Lung (tissue), 11 donors: ENCODE measurements at regions not wholly inside any gene's neighbourhood (a gene's known extent, or its start where the extent isn't known, plus 50 kb on each side); places are given as distances from the start of the nearest gene placed in this dataset.

ENCODE experiments used
- ATAC-seq: fragments of 200-7000 bp; cut with Tn5 transposase; one replicate; pipeline ENCODE4 v1.9.1; 2020; ENCODE audit warnings: moderate number of reproducible peaks; ENCODE audit not compliant: insufficient read depth, low FRiP score
- DNase-seq, 3 donors: peaks; one replicate each; pipeline ENCODE4 v3.0.0-alpha.2; 2013 to 2017
- H3K27ac ChIP-seq, 2 donors: one replicate each; pipeline ENCODE4 v1.5.1; 2013; ENCODE audit warnings: mild to moderate bottlenecking in 2 of 2, moderate library complexity in 2 of 2, control low read depth in 1 of 2, inconsistent platforms in 1 of 2, low read depth in 1 of 2, low read length in 1 of 2
- H3K27me3 ChIP-seq, 3 donors: one replicate each; pipeline ENCODE4 v1.5.1; 2013; ENCODE audit warnings: low read length in 2 of 3; ENCODE audit not compliant: control insufficient read depth in 3 of 3, insufficient read depth in 3 of 3
- H3K36me3 ChIP-seq, 4 donors: one replicate each; pipeline ENCODE4 v1.5.1; 2013; ENCODE audit warnings: low read length in 4 of 4, mild to moderate bottlenecking in 1 of 4, moderate library complexity in 1 of 4; ENCODE audit not compliant: control insufficient read depth in 4 of 4, insufficient read depth in 4 of 4
- H3K4me1 ChIP-seq, 5 donors: one replicate each; pipeline ENCODE4 v1.5.1; 2013; ENCODE audit warnings: low read length in 5 of 5, mild to moderate bottlenecking in 2 of 5, moderate library complexity in 1 of 5; ENCODE audit not compliant: control insufficient read depth in 5 of 5, insufficient read depth in 5 of 5
- H3K4me3 ChIP-seq: one replicate; pipeline ENCODE4 v1.5.1; 2013; ENCODE audit warnings: mild to moderate bottlenecking, control low read depth, moderate library complexity
- H3K9ac ChIP-seq, 2 donors: one replicate each; pipeline ENCODE4 v1.5.1; 2013; ENCODE audit warnings: low read length in 2 of 2, control low read depth in 1 of 2; ENCODE audit not compliant: insufficient read depth in 1 of 2
- H3K9me3 ChIP-seq, 4 donors: one replicate each; pipeline ENCODE4 v1.5.1; 2013; ENCODE audit warnings: low read length in 3 of 4, mild to moderate bottlenecking in 1 of 4, moderate library complexity in 1 of 4; ENCODE audit not compliant: control insufficient read depth in 4 of 4, insufficient read depth in 3 of 4
- CTCF ChIP-seq: IDR thresholded peaks from 2 replicates; pipeline ENCODE4 v1.5.1; 2012; ENCODE audit warnings: mild to moderate bottlenecking; ENCODE audit errors: control extremely low read depth, extremely low read depth
- WGBS, 2 donors: extraction: QIAGEN DNeasy Blood & Tissue Kit; methylation state at CpG; one replicate each; pipeline ENCODE4 v1.1.7; 2013; 5-methylcytosine and 5-hydroxymethylcytosine counted together
- donor health status: control.
- donor health status: control.
- donor health status: Bipolar disorder and iron deficiency.
- donor health status: healthy.
- donor health status: DM: yes; HTN: yes; CAD: no.

- no peaks in the 10 kb centered on the region for H3K36me3 ChIP-seq
- no peak for TF ChIP-seq CTCF
- peaks cover 0 to 2% (median 0%) of the 10 kb centered on the region in 5 donors for H3K4me1 ChIP-seq
- no peak overlapping the region for H3K27ac ChIP-seq
- ATAC-seq (no peak), DNase-seq (no peak)
- WGBS, 2 donors, result 88 to 93% methylated on average over 4 of the region's 4 CpGs
- H3K9me3 ChIP-seq, result no peaks in the 10 kb centered on the region
- no peaks in the 10 kb centered on the region for H3K27me3 ChIP-seq
- H3K9ac ChIP-seq, result no peak overlapping the region
- H3K4me3 ChIP-seq, result no peak overlapping the region
These were observed 916.2 kb upstream of the LCORL start for GRCh38 chr4:18937746-18938145.

GRCh38 chr4:18937080-18937479, 915.5 kb upstream of the LCORL start:
- H3K9ac ChIP-seq, result no peak overlapping the region
- H3K36me3 ChIP-seq, result no peaks in the 10 kb centered on the region
- no peak overlapping the region for H3K4me3 ChIP-seq
- no peak overlapping the region for H3K27ac ChIP-seq
- no peaks in the 10 kb centered on the region for H3K9me3 ChIP-seq
- ATAC-seq (no peak), DNase-seq (peak in 1 of 3 donors; percentile 38)
- H3K27me3 ChIP-seq, result no peaks in the 10 kb centered on the region
- WGBS, 2 donors, result 73 to 74% methylated on average over 4 of the region's 4 CpGs
- H3K4me1 ChIP-seq, result peaks cover 0 to 2% (median 0%) of the 10 kb centered on the region in 5 donors
- TF ChIP-seq CTCF, result no peak

DNA sequence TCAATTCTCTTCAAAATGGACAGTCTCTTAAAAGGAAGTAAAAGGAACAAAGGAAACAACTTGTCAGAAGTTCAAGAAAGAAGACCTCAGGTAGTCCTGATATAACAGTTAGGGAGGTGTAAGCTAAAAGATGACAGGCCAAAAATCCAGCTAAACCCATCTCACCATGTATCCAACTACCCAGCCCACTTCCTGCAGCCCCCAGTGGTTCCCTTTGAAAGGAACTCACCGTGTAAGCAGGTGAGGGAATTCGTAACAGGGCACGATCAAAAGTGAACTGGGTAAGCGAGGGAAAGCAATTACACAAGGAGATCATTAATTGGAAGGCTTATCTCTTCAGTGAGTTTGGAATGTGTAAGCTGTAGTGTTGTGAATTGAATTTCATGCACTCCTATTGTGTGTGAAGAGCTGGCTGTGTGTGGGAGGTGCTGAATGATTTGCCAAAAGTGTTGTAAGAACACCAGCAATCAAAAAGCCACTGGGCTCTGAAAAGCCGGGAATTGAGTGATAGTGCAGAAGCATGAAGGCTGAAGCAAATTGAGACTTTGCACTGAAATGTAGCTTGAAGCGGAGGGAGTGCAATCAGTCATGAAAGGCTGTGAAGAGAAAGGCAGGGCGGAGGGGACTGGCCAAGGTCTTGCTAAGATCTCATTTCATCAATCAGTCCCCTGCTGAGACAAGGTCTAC, 914.2 kb upstream of the LCORL start:
- no peaks in the 10 kb centered on the region for H3K9me3 ChIP-seq
- H3K27ac ChIP-seq, result no peak overlapping the region
- H3K9ac ChIP-seq, result no peak overlapping the region
- 65 to 66% methylated on average over 7 of the region's 7 CpGs for WGBS, 2 donors
- no peak overlapping the region for H3K4me3 ChIP-seq
- H3K36me3 ChIP-seq, result no peaks in the 10 kb centered on the region
- TF ChIP-seq CTCF, result no peak
- peak; percentile 24 for ATAC-seq
- peak in 1 of 3 donors; percentile 32 for DNase-seq
- no peaks in the 10 kb centered on the region for H3K27me3 ChIP-seq
- peaks cover 0 to 2% (median 0%) of the 10 kb centered on the region in 5 donors for H3K4me1 ChIP-seq

DNA sequence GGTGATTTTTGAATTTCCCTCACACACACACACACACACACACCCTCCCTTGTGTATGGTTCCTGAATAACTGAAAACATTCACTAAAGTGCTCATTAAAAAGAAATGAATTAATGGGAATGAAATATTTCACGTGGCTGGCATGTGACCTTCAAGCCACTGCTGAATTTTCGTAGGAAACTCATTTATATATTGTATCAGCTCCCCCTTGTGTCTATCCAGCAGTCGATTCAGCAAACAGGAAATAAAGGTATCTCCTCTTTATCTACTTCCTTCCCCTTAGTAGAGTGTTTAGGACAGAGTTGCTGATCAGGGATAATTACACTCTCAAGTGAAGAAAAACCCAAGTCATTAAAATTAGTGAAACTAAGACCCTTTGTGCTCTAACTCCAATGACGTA, 912.6 kb upstream of the LCORL start:
- Histone ChIP-seq H3K36me3 (no peaks in the 10 kb centered on the region), H3K27me3 (no peaks in the 10 kb centered on the region), H3K4me1 (peaks cover 0 to 2% (median 0%) of the 10 kb centered on the region in 5 donors), H3K9me3 (no peaks in the 10 kb centered on the region), H3K4me3 (no peak overlapping the region), H3K9ac (no peak overlapping the region), H3K27ac (no peak overlapping the region)
- no peak for ATAC-seq
- TF ChIP-seq CTCF, result no peak
- 53 to 55% methylated on average over 4 of the region's 4 CpGs for WGBS, 2 donors
- peak in 1 of 3 donors; percentile 8 for DNase-seq
